ENCODE measurements at regions not wholly inside any gene's neighbourhood (a gene's known extent, or its start where the extent isn't known, plus 50 kb on each side); places are given as distances from the start of the nearest gene placed in this dataset.
A peak's percentile ranks its signal among the peaks of the same experiment; 100 is the strongest.

DNA sequence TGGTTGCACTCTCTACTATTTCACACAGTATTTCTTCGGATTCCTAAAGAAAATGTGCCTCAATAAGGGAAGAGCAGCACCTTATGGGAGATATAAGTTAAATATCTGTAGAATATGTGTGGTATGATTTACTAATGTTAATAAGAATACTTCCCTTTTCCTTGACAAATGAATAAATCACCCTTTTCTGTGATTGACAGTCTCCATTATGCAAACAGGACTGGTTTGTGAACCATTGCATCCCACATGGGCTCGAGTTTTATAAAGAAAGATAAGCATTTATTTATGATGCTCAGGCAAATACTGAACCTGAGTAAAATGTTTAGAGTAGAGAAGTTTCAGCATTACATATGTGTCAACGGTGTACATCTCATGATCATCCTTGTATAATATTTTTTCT lies 587.7 kb upstream of the BRINP3 start:
- POLR2A ChIA-PET = interaction anchor here (1.0 kb wide), 1 partner anchor 15 kb away, joined by 4 read pairs; no protein-coding TSS in a partner anchor
- H3K4me3 ChIP-seq = no peak overlapping the region
- WGBS (ENCODE audit: insufficient coverage, low coverage, missing lambda C conversion rate) = 0% methylated on average over 3 of the region's 3 CpGs
- no peaks in the 10 kb centered on the region for H3K4me1 ChIP-seq (replicated peaks in 1 of 2; ENCODE audit: control insufficient read depth in 2 of 2, insufficient read depth in 2 of 2, low read length in 2 of 2)
- H3K27ac ChIP-seq (ENCODE audit: extremely low read depth, low read depth, low read length) = peak overlapping the region; percentile 50; the same call in 1 of the 3 replicates
- H3K9ac ChIP-seq (ENCODE audit: insufficient read depth in 1 of 2, low read depth in 2 of 2, low read length in 2 of 2) = no peak overlapping the region
- CTCF ChIA-PET (ENCODE audit: low intra/inter-chr PET ratio) = no interaction called here
- no TSS peak for BruUV-seq (replicated peaks)
- H3K36me3 ChIP-seq (ENCODE audit: control insufficient read depth, insufficient read depth, low read length) = no peaks in the 10 kb centered on the region
- no peak overlapping the region for H3K4me2 ChIP-seq (ENCODE audit: insufficient read depth, low read length)
- no peaks in the 10 kb centered on the region for H3K9me1 ChIP-seq (ENCODE audit: control insufficient read depth, insufficient read depth, low read length)
- no peak overlapping the region; the same call in 1 of the 2 replicates for H2AFZ ChIP-seq (ENCODE audit: low read depth, low read length)
- FAIRE-seq (no peak), ATAC-seq (no peak), DNase-seq (ENCODE audit: extremely low read depth in 1 of 4, low spot score in 3 of 4) (no peak)
- no peaks in the 10 kb centered on the region for H3K9me3 ChIP-seq (replicated peaks; ENCODE audit: control insufficient read depth, insufficient read depth, low read depth, low read length)
- in situ Hi-C loops (cut with MboI) (no loop called here), intact Hi-C loops (cut with micrococcal nuclease) (no loop called here)
- no peaks in the 10 kb centered on the region for H4K20me1 ChIP-seq (replicated peaks; ENCODE audit: control insufficient read depth, insufficient read depth, low read length)
- no peaks in the 10 kb centered on the region for H3K27me3 ChIP-seq (ENCODE audit: control insufficient read depth in 2 of 2, insufficient read depth in 2 of 2, low read length in 2 of 2)
- TF ChIP-seq BRD9 (IDR thresholded peaks at IDR 0.05; ENCODE audit: low read depth, partially characterized antibody) (no peak), NR1H2 (CRISPR knock-in tag; IDR thresholded peaks at IDR 0.05) (no peak), PHF8 (IDR thresholded peaks at IDR 0.05; ENCODE audit: borderline replicate concordance, low read length) (no peak), POLR2B (IDR thresholded peaks at IDR 0.05; ENCODE audit: low read depth, partially characterized antibody) (no peak), MEIS2 (IDR thresholded peaks at IDR 0.05; ENCODE audit: partially characterized antibody) (peak; percentile 62), DDX20 (tag; IDR thresholded peaks at IDR 0.05; ENCODE audit: low read depth) (no peak), DIDO1 (tag; IDR thresholded peaks at IDR 0.05; ENCODE audit: low read depth) (no peak)
- TF ChIP-seq, protein P1, sequence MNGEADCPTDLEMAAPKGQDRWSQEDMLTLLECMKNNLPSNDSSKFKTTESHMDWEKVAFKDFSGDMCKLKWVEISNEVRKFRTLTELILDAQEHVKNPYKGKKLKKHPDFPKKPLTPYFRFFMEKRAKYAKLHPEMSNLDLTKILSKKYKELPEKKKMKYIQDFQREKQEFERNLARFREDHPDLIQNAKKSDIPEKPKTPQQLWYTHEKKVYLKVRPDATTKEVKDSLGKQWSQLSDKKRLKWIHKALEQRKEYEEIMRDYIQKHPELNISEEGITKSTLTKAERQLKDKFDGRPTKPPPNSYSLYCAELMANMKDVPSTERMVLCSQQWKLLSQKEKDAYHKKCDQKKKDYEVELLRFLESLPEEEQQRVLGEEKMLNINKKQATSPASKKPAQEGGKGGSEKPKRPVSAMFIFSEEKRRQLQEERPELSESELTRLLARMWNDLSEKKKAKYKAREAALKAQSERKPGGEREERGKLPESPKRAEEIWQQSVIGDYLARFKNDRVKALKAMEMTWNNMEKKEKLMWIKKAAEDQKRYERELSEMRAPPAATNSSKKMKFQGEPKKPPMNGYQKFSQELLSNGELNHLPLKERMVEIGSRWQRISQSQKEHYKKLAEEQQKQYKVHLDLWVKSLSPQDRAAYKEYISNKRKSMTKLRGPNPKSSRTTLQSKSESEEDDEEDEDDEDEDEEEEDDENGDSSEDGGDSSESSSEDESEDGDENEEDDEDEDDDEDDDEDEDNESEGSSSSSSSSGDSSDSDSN (IDR thresholded peaks at IDR 0.05; ENCODE audit: borderline replicate concordance in 1 of 2, low read depth in 2 of 2, low read length in 2 of 2) = no peak
- TF ChIP-seq, protein P2, sequence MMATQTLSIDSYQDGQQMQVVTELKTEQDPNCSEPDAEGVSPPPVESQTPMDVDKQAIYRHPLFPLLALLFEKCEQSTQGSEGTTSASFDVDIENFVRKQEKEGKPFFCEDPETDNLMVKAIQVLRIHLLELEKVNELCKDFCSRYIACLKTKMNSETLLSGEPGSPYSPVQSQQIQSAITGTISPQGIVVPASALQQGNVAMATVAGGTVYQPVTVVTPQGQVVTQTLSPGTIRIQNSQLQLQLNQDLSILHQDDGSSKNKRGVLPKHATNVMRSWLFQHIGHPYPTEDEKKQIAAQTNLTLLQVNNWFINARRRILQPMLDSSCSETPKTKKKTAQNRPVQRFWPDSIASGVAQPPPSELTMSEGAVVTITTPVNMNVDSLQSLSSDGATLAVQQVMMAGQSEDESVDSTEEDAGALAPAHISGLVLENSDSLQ (IDR thresholded peaks at IDR 0.05) = peak; percentile 65; the same call in 1 of the 2 replicates
- TF ChIP-seq, protein P3, sequence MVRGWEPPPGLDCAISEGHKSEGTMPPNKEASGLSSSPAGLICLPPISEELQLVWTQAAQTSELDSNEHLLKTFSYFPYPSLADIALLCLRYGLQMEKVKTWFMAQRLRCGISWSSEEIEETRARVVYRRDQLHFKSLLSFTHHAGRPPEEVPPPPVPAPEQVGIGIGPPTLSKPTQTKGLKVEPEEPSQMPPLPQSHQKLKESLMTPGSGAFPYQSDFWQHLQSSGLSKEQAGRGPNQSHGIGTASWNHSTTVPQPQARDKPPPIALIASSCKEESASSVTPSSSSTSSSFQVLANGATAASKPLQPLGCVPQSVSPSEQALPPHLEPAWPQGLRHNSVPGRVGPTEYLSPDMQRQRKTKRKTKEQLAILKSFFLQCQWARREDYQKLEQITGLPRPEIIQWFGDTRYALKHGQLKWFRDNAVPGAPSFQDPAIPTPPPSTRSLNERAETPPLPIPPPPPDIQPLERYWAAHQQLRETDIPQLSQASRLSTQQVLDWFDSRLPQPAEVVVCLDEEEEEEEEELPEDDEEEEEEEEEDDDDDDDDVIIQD (CRISPR knock-in tag; IDR thresholded peaks at IDR 0.05) = no peak
- H3K79me2 ChIP-seq (ENCODE audit: control insufficient read depth, insufficient read depth, low read length) = no peaks in the 10 kb centered on the region
